Liver (tissue), 8 donors: ENCODE measurements at regions not wholly inside any gene's neighbourhood (a gene's known extent, or its start where the extent isn't known, plus 50 kb on each side); places are given as distances from the start of the nearest gene placed in this dataset.

Source experiments
- DNase-seq: peaks from one replicate; pipeline ENCODE4 v3.0.0-alpha.2; 2017; ENCODE audit warnings: low spot score
- H3K27ac ChIP-seq, 2 donors: one replicate each; pipeline ENCODE4 v1.7.0; 2013; ENCODE audit warnings: inconsistent platforms in 2 of 2, low read length in 2 of 2, control low read depth in 1 of 2, low read depth in 1 of 2, mild to moderate bottlenecking in 1 of 2
- H3K27me3 ChIP-seq, 4 donors: one replicate each; pipeline versions ENCODE4 v1.6.1 to v1.7.0; 2013; ENCODE audit warnings: low read length in 3 of 4, inconsistent platforms in 1 of 4, mild to moderate bottlenecking in 1 of 4, moderate library complexity in 1 of 4; ENCODE audit not compliant: control insufficient read depth in 4 of 4, insufficient read depth in 4 of 4
- H3K36me3 ChIP-seq, 4 donors: one replicate each; pipeline versions ENCODE4 v1.6.1 to v1.7.0; 2013; ENCODE audit warnings: low read length in 3 of 4, mild to moderate bottlenecking in 3 of 4, low read depth in 1 of 4, moderate library complexity in 1 of 4; ENCODE audit not compliant: control insufficient read depth in 4 of 4, insufficient read depth in 3 of 4
- H3K4me1 ChIP-seq, 4 donors: one replicate each; pipeline versions ENCODE4 v1.6.1 to v1.7.0; 2013; ENCODE audit warnings: low read length in 3 of 4, mild to moderate bottlenecking in 3 of 4, moderate library complexity in 1 of 4; ENCODE audit not compliant: control insufficient read depth in 4 of 4, insufficient read depth in 4 of 4
- H3K4me3 ChIP-seq, 3 donors: one replicate each; pipeline versions ENCODE4 v1.6.1 to v1.7.0; 2013; ENCODE audit warnings: low read length in 3 of 3, control low read depth in 1 of 3, low read depth in 1 of 3, mild to moderate bottlenecking in 1 of 3
- H3K9ac ChIP-seq, 2 donors: one replicate each; pipeline ENCODE4 v1.7.0; 2013; ENCODE audit warnings: low read length in 2 of 2, mild to moderate bottlenecking in 2 of 2, moderate library complexity in 2 of 2, control low read depth in 1 of 2, low read depth in 1 of 2
- H3K9me3 ChIP-seq, 4 donors: one replicate each; pipeline versions ENCODE4 v1.6.1 to v1.7.0; 2013; ENCODE audit warnings: low read length in 3 of 4; ENCODE audit not compliant: control insufficient read depth in 4 of 4
- EGR1 ChIP-seq, 2 donors: IDR thresholded peaks; 2 replicates each; pipeline ENCODE4 v1.6.1; 2016 to 2018; ENCODE audit warnings: antibody characterized with exemption in 2 of 2, low read depth in 2 of 2
- FOXA1 ChIP-seq: IDR thresholded peaks from 2 replicates; pipeline ENCODE4 v1.6.1; 2016; ENCODE audit warnings: antibody characterized with exemption
- FOXA2 ChIP-seq: IDR thresholded peaks from 2 replicates; pipeline ENCODE4 v1.6.1; 2016; ENCODE audit warnings: antibody characterized with exemption
- GABPA ChIP-seq, 2 donors: IDR thresholded peaks in 1 of 2; conservative IDR thresholded peaks in 1 of 2; 2 replicates each; pipeline ENCODE4 v1.6.1; 2016; ENCODE audit warnings: antibody characterized with exemption in 2 of 2, mild to moderate bottlenecking in 1 of 2, moderate library complexity in 1 of 2
- HNF4A ChIP-seq, 2 donors: conservative IDR thresholded peaks; 2 replicates each; pipeline ENCODE4 v1.6.1; 2016; ENCODE audit warnings: antibody characterized with exemption in 2 of 2, mild to moderate bottlenecking in 2 of 2
- HNF4G ChIP-seq: IDR thresholded peaks from 2 replicates; pipeline ENCODE4 v1.6.1; 2016; ENCODE audit warnings: antibody characterized with exemption
- JUND ChIP-seq, 2 donors: IDR thresholded peaks; 2 replicates each; pipeline ENCODE4 v1.6.1; 2016; ENCODE audit warnings: antibody characterized with exemption in 2 of 2
- NR2F2 ChIP-seq: IDR thresholded peaks from 2 replicates; pipeline ENCODE4 v1.6.1; 2016; ENCODE audit warnings: antibody characterized with exemption
- RAD21 ChIP-seq, 2 donors: IDR thresholded peaks; 2 replicates each; pipeline ENCODE4 v1.6.1; 2016; ENCODE audit warnings: antibody characterized with exemption in 2 of 2, mild to moderate bottlenecking in 2 of 2
- RXRA ChIP-seq, 2 donors: IDR thresholded peaks; 2 replicates each; pipeline ENCODE4 v1.6.1; 2017 to 2018; ENCODE audit warnings: antibody characterized with exemption in 2 of 2, mild to moderate bottlenecking in 1 of 2
- SP1 ChIP-seq: IDR thresholded peaks from 2 replicates; pipeline ENCODE4 v1.6.1; 2018; ENCODE audit warnings: antibody characterized with exemption, mild to moderate bottlenecking
- YY1 ChIP-seq: IDR thresholded peaks from 2 replicates; pipeline ENCODE4 v1.6.1; 2016; ENCODE audit warnings: antibody characterized with exemption, mild to moderate bottlenecking
- WGBS: extraction: QIAGEN DNeasy Blood & Tissue Kit; methylation state at CpG from one replicate; pipeline ENCODE4 v1.1.7; 2013; 5-methylcytosine and 5-hydroxymethylcytosine counted together
- TF ChIP-seq, protein P1 (sequence below): IDR thresholded peaks from 2 replicates; pipeline ENCODE4 v1.6.1; 2016; ENCODE audit warnings: antibody characterized with exemption
- TF ChIP-seq, protein P2 (sequence below): IDR thresholded peaks from 2 replicates; pipeline ENCODE4 v1.6.1; 2016; ENCODE audit warnings: antibody characterized with exemption
- TF ChIP-seq, protein P3 (sequence below): IDR thresholded peaks from 2 replicates; pipeline ENCODE4 v1.6.1; 2016; ENCODE audit warnings: antibody characterized with exemption
- TF ChIP-seq, protein P4 (sequence below): fragments of 150-350 bp; IDR thresholded peaks from 2 replicates; pipeline ENCODE4 v1.5.1; 2017; ENCODE audit warnings: improper control_type of control experiment, low read depth, low read length; ENCODE audit not compliant: missing input control
- TF ChIP-seq, protein P5 (sequence below): IDR thresholded peaks from 2 replicates; pipeline ENCODE4 v1.6.1; 2016; ENCODE audit warnings: antibody characterized with exemption, mild to moderate bottlenecking
- donor health status: healthy.
- donor health status: healthy.
- donor health status: healthy.
- donor health status: healthy.
- donor health status: healthy.

DNA sequence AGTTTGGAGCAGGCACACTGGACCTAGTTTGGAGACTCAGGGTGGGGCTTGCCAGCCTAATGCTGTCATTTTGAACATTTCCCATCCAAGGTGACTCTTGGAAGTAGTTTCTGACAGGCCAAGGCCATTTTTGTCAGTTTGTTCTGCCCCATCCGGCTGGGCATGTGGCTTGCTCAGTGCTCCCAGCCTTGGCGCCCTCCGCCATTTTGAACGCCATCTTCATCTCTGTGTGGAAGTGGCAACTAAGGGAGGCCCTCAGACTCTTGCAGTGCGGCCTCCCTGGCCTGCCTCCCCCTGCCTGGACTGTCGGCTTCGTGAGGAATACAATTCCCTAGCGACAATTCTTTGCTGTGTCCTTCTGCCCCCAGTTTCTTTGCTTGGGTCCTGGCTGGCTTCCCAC lies 150.6 kb upstream of the RGMA start:
- no peak for DNase-seq
- Histone ChIP-seq H3K9ac (no peak overlapping the region), H3K9me3 (peaks cover 0 to 4% (median 0%) of the 10 kb centered on the region in 4 donors), H3K27ac (no peak overlapping the region), H3K4me3 (no peak overlapping the region), H3K4me1 (no peaks in the 10 kb centered on the region), H3K36me3 (no peaks in the 10 kb centered on the region), H3K27me3 (peaks cover 0 to 5% (median 0%) of the 10 kb centered on the region in 4 donors)
- 88% methylated on average over 8 of the region's 8 CpGs for WGBS
- TF ChIP-seq, protein P1, sequence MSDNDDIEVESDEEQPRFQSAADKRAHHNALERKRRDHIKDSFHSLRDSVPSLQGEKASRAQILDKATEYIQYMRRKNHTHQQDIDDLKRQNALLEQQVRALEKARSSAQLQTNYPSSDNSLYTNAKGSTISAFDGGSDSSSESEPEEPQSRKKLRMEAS: no peak
- TF ChIP-seq YY1: no peak
- no peak for TF ChIP-seq FOXA1
- TF ChIP-seq RAD21 (IDR thresholded peaks at IDR 0.05): no peak
- TF ChIP-seq JUND (IDR thresholded peaks at IDR 0.05): no peak
- TF ChIP-seq, protein P2, sequence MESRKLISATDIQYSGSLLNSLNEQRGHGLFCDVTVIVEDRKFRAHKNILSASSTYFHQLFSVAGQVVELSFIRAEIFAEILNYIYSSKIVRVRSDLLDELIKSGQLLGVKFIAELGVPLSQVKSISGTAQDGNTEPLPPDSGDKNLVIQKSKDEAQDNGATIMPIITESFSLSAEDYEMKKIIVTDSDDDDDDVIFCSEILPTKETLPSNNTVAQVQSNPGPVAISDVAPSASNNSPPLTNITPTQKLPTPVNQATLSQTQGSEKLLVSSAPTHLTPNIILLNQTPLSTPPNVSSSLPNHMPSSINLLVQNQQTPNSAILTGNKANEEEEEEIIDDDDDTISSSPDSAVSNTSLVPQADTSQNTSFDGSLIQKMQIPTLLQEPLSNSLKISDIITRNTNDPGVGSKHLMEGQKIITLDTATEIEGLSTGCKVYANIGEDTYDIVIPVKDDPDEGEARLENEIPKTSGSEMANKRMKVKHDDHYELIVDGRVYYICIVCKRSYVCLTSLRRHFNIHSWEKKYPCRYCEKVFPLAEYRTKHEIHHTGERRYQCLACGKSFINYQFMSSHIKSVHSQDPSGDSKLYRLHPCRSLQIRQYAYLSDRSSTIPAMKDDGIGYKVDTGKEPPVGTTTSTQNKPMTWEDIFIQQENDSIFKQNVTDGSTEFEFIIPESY: no peak
- TF ChIP-seq NR2F2: no peak
- no peak for TF ChIP-seq GABPA (IDR thresholded peaks at IDR 0.05 in 1 of 2, conservative IDR thresholded peaks at IDR 0.05 in 1 of 2)
- TF ChIP-seq RXRA (IDR thresholded peaks at IDR 0.05): no peak
- no peak for TF ChIP-seq FOXA2
- TF ChIP-seq, protein P3, sequence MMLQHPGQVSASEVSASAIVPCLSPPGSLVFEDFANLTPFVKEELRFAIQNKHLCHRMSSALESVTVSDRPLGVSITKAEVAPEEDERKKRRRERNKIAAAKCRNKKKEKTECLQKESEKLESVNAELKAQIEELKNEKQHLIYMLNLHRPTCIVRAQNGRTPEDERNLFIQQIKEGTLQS: no peak
- TF ChIP-seq, protein P4, sequence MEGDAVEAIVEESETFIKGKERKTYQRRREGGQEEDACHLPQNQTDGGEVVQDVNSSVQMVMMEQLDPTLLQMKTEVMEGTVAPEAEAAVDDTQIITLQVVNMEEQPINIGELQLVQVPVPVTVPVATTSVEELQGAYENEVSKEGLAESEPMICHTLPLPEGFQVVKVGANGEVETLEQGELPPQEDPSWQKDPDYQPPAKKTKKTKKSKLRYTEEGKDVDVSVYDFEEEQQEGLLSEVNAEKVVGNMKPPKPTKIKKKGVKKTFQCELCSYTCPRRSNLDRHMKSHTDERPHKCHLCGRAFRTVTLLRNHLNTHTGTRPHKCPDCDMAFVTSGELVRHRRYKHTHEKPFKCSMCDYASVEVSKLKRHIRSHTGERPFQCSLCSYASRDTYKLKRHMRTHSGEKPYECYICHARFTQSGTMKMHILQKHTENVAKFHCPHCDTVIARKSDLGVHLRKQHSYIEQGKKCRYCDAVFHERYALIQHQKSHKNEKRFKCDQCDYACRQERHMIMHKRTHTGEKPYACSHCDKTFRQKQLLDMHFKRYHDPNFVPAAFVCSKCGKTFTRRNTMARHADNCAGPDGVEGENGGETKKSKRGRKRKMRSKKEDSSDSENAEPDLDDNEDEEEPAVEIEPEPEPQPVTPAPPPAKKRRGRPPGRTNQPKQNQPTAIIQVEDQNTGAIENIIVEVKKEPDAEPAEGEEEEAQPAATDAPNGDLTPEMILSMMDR: no peak
- TF ChIP-seq SP1: no peak
- no peak for TF ChIP-seq HNF4A (conservative IDR thresholded peaks at IDR 0.05)
- no peak for TF ChIP-seq HNF4G
- TF ChIP-seq, protein P5, sequence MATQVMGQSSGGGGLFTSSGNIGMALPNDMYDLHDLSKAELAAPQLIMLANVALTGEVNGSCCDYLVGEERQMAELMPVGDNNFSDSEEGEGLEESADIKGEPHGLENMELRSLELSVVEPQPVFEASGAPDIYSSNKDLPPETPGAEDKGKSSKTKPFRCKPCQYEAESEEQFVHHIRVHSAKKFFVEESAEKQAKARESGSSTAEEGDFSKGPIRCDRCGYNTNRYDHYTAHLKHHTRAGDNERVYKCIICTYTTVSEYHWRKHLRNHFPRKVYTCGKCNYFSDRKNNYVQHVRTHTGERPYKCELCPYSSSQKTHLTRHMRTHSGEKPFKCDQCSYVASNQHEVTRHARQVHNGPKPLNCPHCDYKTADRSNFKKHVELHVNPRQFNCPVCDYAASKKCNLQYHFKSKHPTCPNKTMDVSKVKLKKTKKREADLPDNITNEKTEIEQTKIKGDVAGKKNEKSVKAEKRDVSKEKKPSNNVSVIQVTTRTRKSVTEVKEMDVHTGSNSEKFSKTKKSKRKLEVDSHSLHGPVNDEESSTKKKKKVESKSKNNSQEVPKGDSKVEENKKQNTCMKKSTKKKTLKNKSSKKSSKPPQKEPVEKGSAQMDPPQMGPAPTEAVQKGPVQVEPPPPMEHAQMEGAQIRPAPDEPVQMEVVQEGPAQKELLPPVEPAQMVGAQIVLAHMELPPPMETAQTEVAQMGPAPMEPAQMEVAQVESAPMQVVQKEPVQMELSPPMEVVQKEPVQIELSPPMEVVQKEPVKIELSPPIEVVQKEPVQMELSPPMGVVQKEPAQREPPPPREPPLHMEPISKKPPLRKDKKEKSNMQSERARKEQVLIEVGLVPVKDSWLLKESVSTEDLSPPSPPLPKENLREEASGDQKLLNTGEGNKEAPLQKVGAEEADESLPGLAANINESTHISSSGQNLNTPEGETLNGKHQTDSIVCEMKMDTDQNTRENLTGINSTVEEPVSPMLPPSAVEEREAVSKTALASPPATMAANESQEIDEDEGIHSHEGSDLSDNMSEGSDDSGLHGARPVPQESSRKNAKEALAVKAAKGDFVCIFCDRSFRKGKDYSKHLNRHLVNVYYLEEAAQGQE: no peak
- no peak for TF ChIP-seq EGR1 (IDR thresholded peaks at IDR 0.05; ENCODE audit: low read depth in 2 of 2)

DNA sequence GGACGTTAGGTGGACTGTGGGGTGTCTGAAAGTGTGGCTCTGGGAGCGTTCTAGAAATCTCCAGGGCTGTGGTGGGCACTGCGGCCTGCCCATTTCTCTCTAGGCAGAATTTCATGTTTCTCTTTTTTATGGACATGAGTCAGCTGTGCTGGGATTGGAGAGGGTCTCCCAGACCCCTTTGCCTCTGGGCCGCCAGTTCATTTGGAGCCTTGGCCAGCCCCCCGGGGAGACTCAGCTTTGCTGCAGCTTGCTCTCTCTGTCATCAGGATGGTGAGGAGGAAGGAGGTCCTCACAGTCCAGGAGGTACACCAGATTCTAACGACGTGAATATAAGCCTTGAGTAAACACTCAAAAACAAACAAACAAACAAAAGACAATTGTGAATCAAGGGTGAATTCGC lies 149.6 kb upstream of the RGMA start:
- Histone ChIP-seq H3K27ac (no peak overlapping the region), H3K4me3 (no peak overlapping the region), H3K9ac (no peak overlapping the region), H3K27me3 (peaks cover 0 to 5% (median 0%) of the 10 kb centered on the region in 4 donors), H3K9me3 (peaks cover 0 to 4% (median 0%) of the 10 kb centered on the region in 4 donors), H3K36me3 (no peaks in the 10 kb centered on the region), H3K4me1 (no peaks in the 10 kb centered on the region)
- WGBS: 60% methylated on average over 8 of the region's 8 CpGs
- TF ChIP-seq, protein P3: no peak
- DNase-seq: no peak
